Brain microvascular endothelial cell (primary cell): ENCODE measurements at regions not wholly inside any gene's neighbourhood (a gene's known extent, or its start where the extent isn't known, plus 50 kb on each side); places are given as distances from the start of the nearest gene placed in this dataset.

Experiments
- DNase-seq: peaks from one replicate; pipeline ENCODE4 v3.0.0-alpha.2; 2020
- H3K27ac ChIP-seq: fragments of 250-450 bp; sonication (Bioruptor Pico); 2 replicates; pipeline ENCODE4 v1.5.1; 2020; ENCODE audit warnings: mild to moderate bottlenecking, moderate library complexity
- H3K27me3 ChIP-seq: fragments of 250-450 bp; sonication (Bioruptor Pico); replicated peaks from 2 replicates; pipeline ENCODE4 v1.5.1; 2020; ENCODE audit warnings: mild to moderate bottlenecking
- H3K36me3 ChIP-seq: fragments of 250-450 bp; sonication (Bioruptor Pico); replicated peaks from 2 replicates; pipeline ENCODE4 v1.5.1; 2020; ENCODE audit warnings: mild to moderate bottlenecking
- H3K4me3 ChIP-seq: 2 replicates; pipeline ENCODE4 v1.5.1; 2011; ENCODE audit warnings: low read depth, mild to moderate bottlenecking, control low read depth, low read length, moderate library complexity
- CTCF ChIP-seq: IDR thresholded peaks from 2 replicates; pipeline ENCODE4 v1.5.1; 2011; ENCODE audit warnings: low read depth, mild to moderate bottlenecking, moderate library complexity, low read length, control low read depth, inconsistent platforms; ENCODE audit errors: missing control alignments
- in situ Hi-C: cut with HindIII; loops from 2 replicates; pipeline ENCODE4 v1.10.0; 2017; ENCODE audit warnings: low sequenced_read_pairs, low pct_ligation_motif_present

- in situ Hi-C loops, result no loop called here
- TF ChIP-seq CTCF, result no peak
These were observed 460.7 kb downstream of the INSC start for GRCh38 chr11:15575409-15575808.

GRCh38 chr11:15576769-15577168 lies 462.0 kb downstream of the INSC start:
- no peak for TF ChIP-seq CTCF
- DNase-seq, result no peak
- H3K27me3 ChIP-seq, result no peaks in the 10 kb centered on the region
- H3K27ac ChIP-seq, result no peak overlapping the region
- no peak overlapping the region for H3K4me3 ChIP-seq
- no peaks in the 10 kb centered on the region for H3K36me3 ChIP-seq
- in situ Hi-C loops, result no loop called here

More at GRCh38 chr11:15575409-15575808, 460.7 kb downstream of the INSC start:
- no peak overlapping the region for H3K4me3 ChIP-seq
- H3K27ac ChIP-seq, result no peak overlapping the region
- no peaks in the 10 kb centered on the region for H3K27me3 ChIP-seq
- H3K36me3 ChIP-seq, result no peaks in the 10 kb centered on the region
- DNase-seq, result no peak

GRCh38 chr11:15577519-15577918 lies 462.8 kb downstream of the INSC start:
- TF ChIP-seq CTCF, result no peak
- H3K27ac ChIP-seq, result no peak overlapping the region
- H3K4me3 ChIP-seq, result no peak overlapping the region
- no peaks in the 10 kb centered on the region for H3K27me3 ChIP-seq
- in situ Hi-C loops, result no loop called here
- no peaks in the 10 kb centered on the region for H3K36me3 ChIP-seq
- DNase-seq, result no peak

- H3K36me3 ChIP-seq, result no peaks in the 10 kb centered on the region
These were observed 464.7 kb downstream of the INSC start for GRCh38 chr11:15579287-15580001.

GRCh38 chr11:15580056-15580774 lies 465.5 kb downstream of the INSC start:
- in situ Hi-C loops, result no loop called here
- Histone ChIP-seq H3K4me3 (no peak overlapping the region), H3K27ac (no peak overlapping the region), H3K36me3 (no peaks in the 10 kb centered on the region), H3K27me3 (no peaks in the 10 kb centered on the region)
- no peak for TF ChIP-seq CTCF
- no peak for DNase-seq

More at GRCh38 chr11:15579287-15580001, 464.7 kb downstream of the INSC start:
- Histone ChIP-seq H3K27me3 (no peaks in the 10 kb centered on the region), H3K4me3 (no peak overlapping the region), H3K27ac (no peak overlapping the region)
- TF ChIP-seq CTCF, result no peak
- in situ Hi-C loops, result no loop called here
- DNase-seq, result no peak

GRCh38 chr11:15580775-15581095 lies 466.0 kb downstream of the INSC start:
- no peak for DNase-seq
- H3K27ac ChIP-seq, result no peak overlapping the region
- H3K4me3 ChIP-seq, result no peak overlapping the region
- in situ Hi-C loops, result no loop called here
- H3K36me3 ChIP-seq, result no peaks in the 10 kb centered on the region
- TF ChIP-seq CTCF, result no peak
- no peaks in the 10 kb centered on the region for H3K27me3 ChIP-seq
